Activated effector memory CD4-positive, alpha-beta T cell treated with Interleukin-2 at 50 U/mL for 16 hours (primary cell): ENCODE measurements at regions not wholly inside any gene's neighbourhood (a gene's known extent, or its start where the extent isn't known, plus 50 kb on each side); places are given as distances from the start of the nearest gene placed in this dataset.
"Not testable (repeated sequence)": the region's sequence is repeated elsewhere in the genome, so short reads cannot be mapped to it uniquely, and the experiment has no call there.

ENCODE experiments used
- DNase-seq: peaks from one replicate; pipeline ENCODE4 v3.0.0-alpha.2; 2020

- no peak for DNase-seq
Observed at GRCh38 chr1:234855851-234856250, 245.9 kb upstream of the IRF2BP2 start.

- no peak for DNase-seq
Observed at GRCh38 chr1:234854645-234855039, 244.7 kb upstream of the IRF2BP2 start.

GRCh38 chr1:234853906-234854644 lies 244.1 kb upstream of the IRF2BP2 start:
- no peak for DNase-seq

- DNase-seq: no peak
Observed at GRCh38 chr1:234852659-234853058, 242.7 kb upstream of the IRF2BP2 start.

- DNase-seq: no peak
Observed at GRCh38 chr1:234851450-234852438, 241.8 kb upstream of the IRF2BP2 start.

- DNase-seq: no peak
Observed at GRCh38 chr1:234849832-234850231, 239.9 kb upstream of the IRF2BP2 start.

- DNase-seq: no peak
Observed at GRCh38 chr1:234848972-234849649, 239.1 kb upstream of the IRF2BP2 start.

- not testable (repeated sequence) for DNase-seq
Observed at GRCh38 chr1:234846813-234847212, 236.8 kb upstream of the IRF2BP2 start.

GRCh38 chr1:234845836-234846235 lies 235.9 kb upstream of the IRF2BP2 start:
- DNase-seq: no peak

GRCh38 chr1:234845097-234845660 lies 235.2 kb upstream of the IRF2BP2 start:
- peak; percentile 25 for DNase-seq

- no peak for DNase-seq
Observed at GRCh38 chr1:234844479-234845031, 234.6 kb upstream of the IRF2BP2 start.

- DNase-seq: no peak
Observed at GRCh38 chr1:234843946-234844345, 234.0 kb upstream of the IRF2BP2 start.

- DNase-seq: peak; percentile 32
Observed at GRCh38 chr1:234842726-234843641, 233.0 kb upstream of the IRF2BP2 start.

- no peak for DNase-seq
Observed at GRCh38 chr1:234841710-234842231, 231.8 kb upstream of the IRF2BP2 start.

GRCh38 chr1:234841281-234841680 lies 231.3 kb upstream of the IRF2BP2 start:
- no peak for DNase-seq

- DNase-seq: no peak
Observed at GRCh38 chr1:234840843-234841242, 230.9 kb upstream of the IRF2BP2 start.

- DNase-seq: no peak
Observed at GRCh38 chr1:234840253-234840652, 230.3 kb upstream of the IRF2BP2 start.

GRCh38 chr1:234839663-234840062 lies 229.7 kb upstream of the IRF2BP2 start:
- DNase-seq: no peak

GRCh38 chr1:234838820-234839219 lies 228.8 kb upstream of the IRF2BP2 start:
- DNase-seq: no peak

GRCh38 chr1:234838182-234838581 lies 228.2 kb upstream of the IRF2BP2 start:
- DNase-seq: no peak

GRCh38 chr1:234837713-234838112 lies 227.7 kb upstream of the IRF2BP2 start:
- no peak for DNase-seq
